NCI-H1436 (cell line): ENCODE measurements at regions not wholly inside any gene's neighbourhood (a gene's known extent, or its start where the extent isn't known, plus 50 kb on each side); places are given as distances from the start of the nearest gene placed in this dataset.

ENCODE experiments used
- DNase-seq: peaks from one replicate; lab custom pipeline; 2025; lab: John Stamatoyannopoulos, UW

- DNase-seq, result no peak
Observed at GRCh38 chr3:102233881-102234280, 200.9 kb upstream of the ZPLD1 start.

GRCh38 chr3:102235679-102236078 lies 199.1 kb upstream of the ZPLD1 start:
- peak; percentile 58 for DNase-seq

GRCh38 chr3:102237181-102237580 lies 197.6 kb upstream of the ZPLD1 start:
- no peak for DNase-seq

- no peak for DNase-seq
Observed at GRCh38 chr3:102237838-102238237, 197.0 kb upstream of the ZPLD1 start.

GRCh38 chr3:102238362-102238761 lies 196.5 kb upstream of the ZPLD1 start:
- no peak for DNase-seq

- no peak for DNase-seq
Observed at GRCh38 chr3:102240720-102241119, 194.1 kb upstream of the ZPLD1 start.

GRCh38 chr3:102248981-102249705 lies 185.7 kb upstream of the ZPLD1 start:
- no peak for DNase-seq

- no peak for DNase-seq
Observed at GRCh38 chr3:102255736-102256135, 179.1 kb upstream of the ZPLD1 start.

- DNase-seq, result no peak
Observed at GRCh38 chr3:102258666-102259227, 176.1 kb upstream of the ZPLD1 start.

GRCh38 chr3:102259663-102260062 lies 175.2 kb upstream of the ZPLD1 start:
- no peak for DNase-seq

GRCh38 chr3:102265720-102266119 lies 169.1 kb upstream of the ZPLD1 start:
- DNase-seq, result no peak

- DNase-seq, result no peak
Observed at GRCh38 chr3:102269406-102269805, 165.4 kb upstream of the ZPLD1 start.

- no peak for DNase-seq
Observed at GRCh38 chr3:102290241-102290640, 144.6 kb upstream of the ZPLD1 start.

GRCh38 chr3:102295756-102296155 lies 139.1 kb upstream of the ZPLD1 start:
- DNase-seq, result no peak

- DNase-seq, result no peak
Observed at GRCh38 chr3:102297072-102297658, 137.7 kb upstream of the ZPLD1 start.

GRCh38 chr3:102299125-102299877 lies 135.5 kb upstream of the ZPLD1 start:
- no peak for DNase-seq

GRCh38 chr3:102301155-102301880 lies 133.5 kb upstream of the ZPLD1 start:
- no peak for DNase-seq

- DNase-seq, result no peak
Observed at GRCh38 chr3:102302020-102302419, 132.8 kb upstream of the ZPLD1 start.

GRCh38 chr3:102304550-102304949 lies 130.3 kb upstream of the ZPLD1 start:
- no peak for DNase-seq

- no peak for DNase-seq
Observed at GRCh38 chr3:102307442-102307841, 127.4 kb upstream of the ZPLD1 start.

GRCh38 chr3:102329066-102329465 lies 105.7 kb upstream of the ZPLD1 start:
- no peak for DNase-seq

GRCh38 chr3:102329561-102329960 lies 105.3 kb upstream of the ZPLD1 start:
- DNase-seq, result no peak
